ENCODE measurements at regions not wholly inside any gene's neighbourhood (a gene's known extent, or its start where the extent isn't known, plus 50 kb on each side); places are given as distances from the start of the nearest gene placed in this dataset.

DNA sequence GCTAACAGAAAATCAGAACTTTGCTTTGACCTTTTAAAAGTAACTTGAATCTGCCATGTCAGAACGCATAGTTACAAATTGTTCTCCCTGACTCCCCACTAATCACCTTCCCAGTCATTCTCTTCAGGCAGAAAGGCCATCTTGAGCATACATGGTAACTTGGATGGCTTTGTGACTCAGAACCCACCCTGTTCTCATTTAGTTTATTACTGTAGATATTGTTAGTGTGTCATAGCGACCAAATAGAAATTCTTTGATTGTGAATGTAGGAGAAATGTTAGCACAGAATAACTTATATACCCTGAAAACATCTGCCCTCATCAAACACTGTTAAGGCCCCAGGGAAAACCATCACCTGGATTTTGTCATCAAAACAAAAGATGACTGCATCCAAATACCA lies 382.0 kb downstream of the MAGEB5 start:
- DNase-seq (ENCODE audit: extremely low read depth, insufficient read length): no peak
- Histone ChIP-seq H3K36me3 (ENCODE audit: control insufficient read depth, insufficient read depth, low read length) (no peaks in the 10 kb centered on the region), H3K4me3 (replicated peaks; ENCODE audit: low read depth, low read length) (no peak overlapping the region), H3K27me3 (replicated peaks; ENCODE audit: control insufficient read depth, insufficient read depth, low read length) (no peaks in the 10 kb centered on the region)
- TF ChIP-seq CTCF (IDR thresholded peaks at IDR 0.05; ENCODE audit: insufficient read depth, low read length, poor library complexity, severe bottlenecking): no peak

GRCh38 chrX:26590849-26591248 lies 374.9 kb downstream of the MAGEB5 start:
- DNase-seq (ENCODE audit: extremely low read depth, insufficient read length): no peak
- H3K27me3 ChIP-seq (replicated peaks; ENCODE audit: control insufficient read depth, insufficient read depth, low read length): no peaks in the 10 kb centered on the region
- H3K36me3 ChIP-seq (ENCODE audit: control insufficient read depth, insufficient read depth, low read length): no peaks in the 10 kb centered on the region
- no peak for TF ChIP-seq CTCF (IDR thresholded peaks at IDR 0.05; ENCODE audit: insufficient read depth, low read length, poor library complexity, severe bottlenecking)
- no peak overlapping the region for H3K4me3 ChIP-seq (replicated peaks; ENCODE audit: low read depth, low read length)

GRCh38 chrX:26586570-26586969 lies 370.6 kb downstream of the MAGEB5 start:
- no peak for TF ChIP-seq CTCF (IDR thresholded peaks at IDR 0.05; ENCODE audit: insufficient read depth, low read length, poor library complexity, severe bottlenecking)
- DNase-seq (ENCODE audit: extremely low read depth, insufficient read length): no peak

DNA sequence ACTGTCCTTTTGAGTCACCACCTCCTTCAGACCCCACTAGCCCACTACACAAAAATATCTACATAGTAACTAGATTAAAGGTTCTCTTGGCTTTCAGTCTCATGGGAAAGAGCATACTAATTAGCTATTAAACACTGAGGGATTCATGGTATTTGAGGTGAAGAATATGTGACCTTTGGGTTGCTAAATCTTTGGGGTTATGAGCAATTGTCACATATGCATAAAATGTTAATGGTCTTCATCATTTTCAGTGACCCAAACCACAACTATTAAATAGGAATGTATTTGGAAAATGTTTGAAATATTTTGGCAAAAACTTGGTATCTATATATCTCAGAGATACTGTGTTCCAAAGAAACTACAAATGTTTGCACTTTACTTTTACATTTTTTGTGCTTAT lies 365.1 kb downstream of the MAGEB5 start:
- TF ChIP-seq CTCF (IDR thresholded peaks at IDR 0.05; ENCODE audit: insufficient read depth, low read length, poor library complexity, severe bottlenecking): no peak
- Histone ChIP-seq H3K4me3 (replicated peaks; ENCODE audit: low read depth, low read length) (no peak overlapping the region), H3K36me3 (ENCODE audit: control insufficient read depth, insufficient read depth, low read length) (no peaks in the 10 kb centered on the region), H3K27me3 (replicated peaks; ENCODE audit: control insufficient read depth, insufficient read depth, low read length) (no peaks in the 10 kb centered on the region)
- no peak for DNase-seq (ENCODE audit: extremely low read depth, insufficient read length)

More at GRCh38 chrX:26586570-26586969, 370.6 kb downstream of the MAGEB5 start:
- no peaks in the 10 kb centered on the region for H3K36me3 ChIP-seq (ENCODE audit: control insufficient read depth, insufficient read depth, low read length)
- H3K27me3 ChIP-seq (replicated peaks; ENCODE audit: control insufficient read depth, insufficient read depth, low read length): no peaks in the 10 kb centered on the region
- no peak overlapping the region for H3K4me3 ChIP-seq (replicated peaks; ENCODE audit: low read depth, low read length)

DNA sequence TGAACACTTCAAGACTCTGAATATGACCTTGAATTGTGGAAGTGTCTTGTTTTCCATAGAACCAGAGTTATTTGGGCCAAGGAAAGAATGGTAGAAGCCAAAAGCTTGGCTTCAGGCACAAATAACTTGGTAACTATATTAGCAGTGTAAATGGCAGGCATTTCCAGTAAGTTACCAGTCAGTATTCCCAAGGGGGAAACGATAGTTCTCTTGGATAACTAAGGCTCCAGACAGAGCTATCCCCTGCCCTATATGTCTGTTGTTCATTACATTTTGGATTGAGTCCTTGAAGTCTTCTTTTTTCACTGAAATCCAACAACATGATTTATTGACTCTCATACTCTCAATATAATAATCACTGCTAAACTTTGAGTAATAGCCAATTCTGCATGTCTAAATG lies 364.1 kb downstream of the MAGEB5 start:
- Histone ChIP-seq H3K27me3 (replicated peaks; ENCODE audit: control insufficient read depth, insufficient read depth, low read length) (no peaks in the 10 kb centered on the region), H3K4me3 (replicated peaks; ENCODE audit: low read depth, low read length) (no peak overlapping the region), H3K36me3 (ENCODE audit: control insufficient read depth, insufficient read depth, low read length) (no peaks in the 10 kb centered on the region)
- DNase-seq (ENCODE audit: extremely low read depth, insufficient read length): no peak
- TF ChIP-seq CTCF (IDR thresholded peaks at IDR 0.05; ENCODE audit: insufficient read depth, low read length, poor library complexity, severe bottlenecking): no peak

- Histone ChIP-seq H3K4me3 (replicated peaks; ENCODE audit: low read depth, low read length) (no peak overlapping the region), H3K27me3 (replicated peaks; ENCODE audit: control insufficient read depth, insufficient read depth, low read length) (no peaks in the 10 kb centered on the region), H3K36me3 (ENCODE audit: control insufficient read depth, insufficient read depth, low read length) (no peaks in the 10 kb centered on the region)
- no peak for DNase-seq (ENCODE audit: extremely low read depth, insufficient read length)
- TF ChIP-seq CTCF (IDR thresholded peaks at IDR 0.05; ENCODE audit: insufficient read depth, low read length, poor library complexity, severe bottlenecking): no peak
These were observed 358.3 kb downstream of the MAGEB5 start for GRCh38 chrX:26574234-26574633.
